ENCODE measurements at regions not wholly inside any gene's neighbourhood (a gene's known extent, or its start where the extent isn't known, plus 50 kb on each side); places are given as distances from the start of the nearest gene placed in this dataset.
"Not testable (repeated sequence)": the region's sequence is repeated elsewhere in the genome, so short reads cannot be mapped to it uniquely, and the experiment has no call there.

GRCh38 chr4:111154934-111155333 lies 532.1 kb upstream of the PITX2 start:
- no peak for DNase-seq

GRCh38 chr4:111164556-111164955 lies 541.7 kb upstream of the PITX2 start:
- not testable (repeated sequence) for DNase-seq

- DNase-seq, result no peak
Observed at GRCh38 chr4:111174331-111174730, 551.5 kb upstream of the PITX2 start.

- DNase-seq, result no peak
Observed at GRCh38 chr4:111178231-111178630, 555.4 kb upstream of the PITX2 start.

- DNase-seq, result no peak
Observed at GRCh38 chr4:111187108-111187507, 564.2 kb upstream of the PITX2 start.

GRCh38 chr4:111198446-111198845 lies 575.6 kb upstream of the PITX2 start:
- DNase-seq, result no peak

- no peak for DNase-seq
Observed at GRCh38 chr4:111204797-111205196, 581.9 kb upstream of the PITX2 start.

GRCh38 chr4:111208970-111209369 lies 586.1 kb upstream of the PITX2 start:
- no peak for DNase-seq

GRCh38 chr4:111209706-111210105 lies 586.8 kb upstream of the PITX2 start:
- DNase-seq, result no peak

GRCh38 chr4:111210595-111210994 lies 587.7 kb upstream of the PITX2 start:
- no peak for DNase-seq

GRCh38 chr4:111213531-111213930 lies 590.7 kb upstream of the PITX2 start:
- DNase-seq, result no peak

GRCh38 chr4:111214371-111214770 lies 591.5 kb upstream of the PITX2 start:
- no peak for DNase-seq

GRCh38 chr4:111215755-111216154 lies 592.9 kb upstream of the PITX2 start:
- DNase-seq, result no peak

- DNase-seq, result no peak
Observed at GRCh38 chr4:111216791-111217190, 593.9 kb upstream of the PITX2 start.

- DNase-seq, result no peak
Observed at GRCh38 chr4:111221371-111221770, 598.5 kb upstream of the PITX2 start.

- no peak for DNase-seq
Observed at GRCh38 chr4:111228396-111228795, 605.5 kb upstream of the PITX2 start.

- DNase-seq, result no peak
Observed at GRCh38 chr4:111228874-111229273, 606.0 kb upstream of the PITX2 start.

- DNase-seq, result no peak
Observed at GRCh38 chr4:111230265-111230664, 607.4 kb upstream of the PITX2 start.

GRCh38 chr4:111231281-111231680 lies 608.4 kb upstream of the PITX2 start:
- DNase-seq, result no peak

- DNase-seq, result no peak
Observed at GRCh38 chr4:111234939-111235338, 612.1 kb upstream of the PITX2 start.

GRCh38 chr4:111263836-111264235 lies 641.0 kb upstream of the PITX2 start:
- no peak for DNase-seq

- DNase-seq, result no peak
Observed at GRCh38 chr4:111266937-111267336, 644.1 kb upstream of the PITX2 start.

- no peak for DNase-seq
Observed at GRCh38 chr4:111267786-111268185, 644.9 kb upstream of the PITX2 start.

GRCh38 chr4:111268769-111269414 lies 646.0 kb upstream of the PITX2 start:
- DNase-seq, result no peak

GRCh38 chr4:111269439-111269838 lies 646.6 kb upstream of the PITX2 start:
- no peak for DNase-seq

Measured in left kidney (tissue), 1 donor.